OCI-LY3 (cell line): ENCODE measurements at regions not wholly inside any gene's neighbourhood (a gene's known extent, or its start where the extent isn't known, plus 50 kb on each side); places are given as distances from the start of the nearest gene placed in this dataset.

Experiments used
- CTCF ChIP-seq: fragments of 200-600, 300-600 bp; sonication (generic); IDR thresholded peaks from 2 replicates; pipeline ENCODE4 v1.5.1; 2014; ENCODE audit warnings: antibody characterized with exemption, low read length, low read depth
- EZH2phosphoT487 ChIP-seq: fragments of 200-600 bp; shearing (Covaris generic); IDR thresholded peaks from 2 replicates; pipeline ENCODE4 v1.6.1; 2018; ENCODE audit warnings: antibody characterized with exemption, mixed run types, low read depth

GRCh38 chr12:46635818-46636217 is 190.0 kb downstream of the SLC38A4 start:
- TF ChIP-seq CTCF (no peak), EZH2phosphoT487 (no peak)
